Fibroblast of mammary gland (primary cell): ENCODE measurements at regions not wholly inside any gene's neighbourhood (a gene's known extent, or its start where the extent isn't known, plus 50 kb on each side); places are given as distances from the start of the nearest gene placed in this dataset.

Experiments
- DNase-seq: peaks from one replicate; pipeline ENCODE4 v3.0.0-alpha.2; 2010; ENCODE audit warnings: low read depth
- H3K4me3 ChIP-seq: 2 replicates; pipeline ENCODE4 v1.5.1; 2011; ENCODE audit warnings: low read depth, mild to moderate bottlenecking, low read length, moderate library complexity; ENCODE audit not compliant: control insufficient read depth
- TF ChIP-seq, protein P1 (sequence below): conservative IDR thresholded peaks from 2 replicates; pipeline ENCODE4 v1.5.1; 2011; ENCODE audit warnings: low read depth, low read length, inconsistent platforms; ENCODE audit not compliant: control insufficient read depth, insufficient read depth

- TF ChIP-seq, protein P1, sequence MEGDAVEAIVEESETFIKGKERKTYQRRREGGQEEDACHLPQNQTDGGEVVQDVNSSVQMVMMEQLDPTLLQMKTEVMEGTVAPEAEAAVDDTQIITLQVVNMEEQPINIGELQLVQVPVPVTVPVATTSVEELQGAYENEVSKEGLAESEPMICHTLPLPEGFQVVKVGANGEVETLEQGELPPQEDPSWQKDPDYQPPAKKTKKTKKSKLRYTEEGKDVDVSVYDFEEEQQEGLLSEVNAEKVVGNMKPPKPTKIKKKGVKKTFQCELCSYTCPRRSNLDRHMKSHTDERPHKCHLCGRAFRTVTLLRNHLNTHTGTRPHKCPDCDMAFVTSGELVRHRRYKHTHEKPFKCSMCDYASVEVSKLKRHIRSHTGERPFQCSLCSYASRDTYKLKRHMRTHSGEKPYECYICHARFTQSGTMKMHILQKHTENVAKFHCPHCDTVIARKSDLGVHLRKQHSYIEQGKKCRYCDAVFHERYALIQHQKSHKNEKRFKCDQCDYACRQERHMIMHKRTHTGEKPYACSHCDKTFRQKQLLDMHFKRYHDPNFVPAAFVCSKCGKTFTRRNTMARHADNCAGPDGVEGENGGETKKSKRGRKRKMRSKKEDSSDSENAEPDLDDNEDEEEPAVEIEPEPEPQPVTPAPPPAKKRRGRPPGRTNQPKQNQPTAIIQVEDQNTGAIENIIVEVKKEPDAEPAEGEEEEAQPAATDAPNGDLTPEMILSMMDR: no peak
- no peak for DNase-seq
- no peak overlapping the region for H3K4me3 ChIP-seq
Observed at GRCh38 chr6:78551361-78551760, 316.0 kb upstream of the IRAK1BP1 start.

DNA sequence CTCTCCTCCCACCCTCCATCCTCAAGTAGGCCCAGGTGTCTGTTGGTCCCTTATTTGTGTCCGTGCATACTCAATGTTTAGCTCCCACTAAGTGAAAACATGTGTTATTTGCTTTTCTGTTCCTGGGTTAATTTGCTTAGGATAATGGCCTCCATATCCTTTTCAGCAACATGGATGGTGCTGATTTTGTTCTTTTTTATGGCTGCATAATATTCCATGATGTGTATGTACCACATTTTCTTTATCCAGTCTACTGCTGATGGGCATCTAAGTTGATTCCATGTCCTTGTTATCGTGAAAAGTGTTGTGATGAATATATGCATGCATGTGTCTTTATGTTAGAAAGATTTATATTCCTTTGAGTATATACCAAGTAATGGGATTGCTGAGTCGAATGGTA lies 314.9 kb upstream of the IRAK1BP1 start:
- DNase-seq: no peak
- no peak overlapping the region for H3K4me3 ChIP-seq
- TF ChIP-seq, protein P1: no peak

DNA sequence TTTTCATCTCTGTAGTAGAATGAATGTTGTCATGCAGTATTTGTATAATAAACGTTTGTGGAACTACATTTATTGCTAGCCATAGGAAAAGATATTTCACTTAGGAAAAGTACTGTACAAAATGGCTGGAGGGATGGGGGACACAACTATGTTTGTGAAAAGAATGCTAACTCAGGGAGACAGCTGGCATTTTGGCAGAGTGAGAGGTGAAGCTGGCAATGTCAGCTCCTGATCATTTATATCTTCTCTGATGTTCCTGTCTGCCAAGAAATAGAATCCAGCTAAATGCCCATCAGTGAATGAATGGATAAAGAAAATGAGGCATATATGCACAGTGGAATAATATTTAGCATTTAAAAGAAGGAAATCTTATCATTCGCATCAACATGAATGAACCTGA lies 313.0 kb upstream of the IRAK1BP1 start:
- H3K4me3 ChIP-seq: no peak overlapping the region
- no peak for DNase-seq
- TF ChIP-seq, protein P1: no peak

DNA sequence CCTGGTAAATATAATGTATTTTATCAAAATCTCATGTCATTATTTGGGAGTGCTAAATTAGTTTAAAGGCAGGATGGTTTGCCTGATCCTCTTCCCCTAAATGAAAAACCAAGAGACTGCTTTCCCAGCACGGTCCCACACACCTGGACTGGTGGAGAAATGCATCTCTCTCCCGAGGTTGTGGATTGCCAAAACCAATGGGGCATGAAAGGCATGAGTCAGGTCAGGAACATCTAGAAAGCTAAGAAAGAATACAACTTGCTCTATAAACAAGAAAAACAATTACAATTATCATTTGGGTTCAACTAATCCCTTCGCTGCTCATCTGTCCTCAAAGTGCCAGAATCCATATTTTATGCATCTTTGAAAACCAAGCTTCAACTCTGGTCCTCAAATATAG lies 308.3 kb upstream of the IRAK1BP1 start:
- TF ChIP-seq, protein P1: no peak
- no peak for DNase-seq

GRCh38 chr6:78561015-78561414 lies 306.3 kb upstream of the IRAK1BP1 start:
- DNase-seq: no peak
- no peak overlapping the region for H3K4me3 ChIP-seq
- TF ChIP-seq, protein P1: no peak

More for the DNA sequence above, 308.3 kb upstream of the IRAK1BP1 start:
- H3K4me3 ChIP-seq: no peak overlapping the region

- TF ChIP-seq, protein P1: no peak
Observed at GRCh38 chr6:78565997-78566396, 301.4 kb upstream of the IRAK1BP1 start.

GRCh38 chr6:78570044-78570443 lies 297.3 kb upstream of the IRAK1BP1 start:
- TF ChIP-seq, protein P1: no peak
- no peak for DNase-seq
- no peak overlapping the region for H3K4me3 ChIP-seq

More at GRCh38 chr6:78565997-78566396, 301.4 kb upstream of the IRAK1BP1 start:
- no peak for DNase-seq
- H3K4me3 ChIP-seq: no peak overlapping the region
